ENCODE measurements at regions not wholly inside any gene's neighbourhood (a gene's known extent, or its start where the extent isn't known, plus 50 kb on each side); places are given as distances from the start of the nearest gene placed in this dataset.

- no peak for TF ChIP-seq EP300 (IDR thresholded peaks at IDR 0.05; ENCODE audit: borderline replicate concordance in 1 of 2, low read depth in 2 of 2, low read length in 2 of 2)
These were observed 213.5 kb upstream of the CLNK start (continued) for GRCh38 chr4:10898072-10898471.

Data from H1 (cell line).